ENCODE measurements at regions not wholly inside any gene's neighbourhood (a gene's known extent, or its start where the extent isn't known, plus 50 kb on each side); places are given as distances from the start of the nearest gene placed in this dataset.

- Histone ChIP-seq H3K4me2 (ENCODE audit: low read depth, low read length) (no peak overlapping the region), H2BK5ac (ENCODE audit: low read depth, low read length, poor library complexity, severe bottlenecking) (no peak overlapping the region), H4K8ac (ENCODE audit: low read depth in 2 of 2, low read length in 2 of 2) (no peak overlapping the region), H3K23ac (ENCODE audit: low read depth, low read length) (no peak overlapping the region), H3K9ac (ENCODE audit: low read depth, low read length) (no peak overlapping the region), H2BK20ac (ENCODE audit: low read depth, low read length) (no peak overlapping the region), H2AK5ac (ENCODE audit: low read depth, low read length) (no peak overlapping the region), H3K18ac (ENCODE audit: low read depth, low read length) (no peak overlapping the region), H3K9me1 (ENCODE audit: insufficient read depth, low read length) (no peaks in the 10 kb centered on the region), H4K91ac (ENCODE audit: insufficient read depth, low read depth, low read length) (no peak overlapping the region), H3K79me1 (ENCODE audit: low read depth in 1 of 2, low read length in 2 of 2) (no peaks in the 10 kb centered on the region), H3K27me3 (ENCODE audit: control insufficient read depth, insufficient read depth, low read length) (no peaks in the 10 kb centered on the region), H2AFZ (replicated peaks; ENCODE audit: low read length, poor library complexity) (no peak overlapping the region), H2BK120ac (ENCODE audit: low read depth, low read length) (no peak overlapping the region), H3K56ac (ENCODE audit: extremely low read depth, insufficient read depth, low read length) (no peak overlapping the region), H3K14ac (replicated peaks; ENCODE audit: low read depth, low read length) (no peak overlapping the region), H4K5ac (ENCODE audit: low read depth, low read length) (no peak overlapping the region), H3K27ac (ENCODE audit: insufficient read depth, low read length) (no peak overlapping the region), H3K9me3 (ENCODE audit: control insufficient read depth, insufficient read depth, low read length) (no peaks in the 10 kb centered on the region), H3K4me1 (ENCODE audit: control insufficient read depth, insufficient read depth, low read length) (no peaks in the 10 kb centered on the region), H2AK9ac (replicated peaks; ENCODE audit: low read depth, low read length, poor library complexity) (no peak overlapping the region), H2BK15ac (ENCODE audit: low read depth, low read length) (no peak overlapping the region), H3K4me3 (ENCODE audit: insufficient read depth, low read depth, low read length) (no peak overlapping the region), H3K36me3 (ENCODE audit: control insufficient read depth, insufficient read depth, low read length) (no peaks in the 10 kb centered on the region), H4K20me1 (ENCODE audit: insufficient read depth, low read length) (no peaks in the 10 kb centered on the region), H3K4ac (ENCODE audit: low read depth, low read length) (no peak overlapping the region)
- intact Hi-C loops (cut with micrococcal nuclease) (no loop called here), in situ Hi-C loops (cut with MboI; ENCODE audit: low sequenced_read_pairs) (no loop called here), dilution Hi-C loops (cut with HindIII; ENCODE audit: low sequenced_read_pairs, unreplicated experiment) (no loop called here)
- POLR2A ChIA-PET (ENCODE audit: unreplicated experiment), result no interaction called here
- DNase-seq, result no peak
- no CpG with 5 or more reads among the region's 3 CpGs for WGBS, 2 experiments (ENCODE audit: extremely low coverage in 2 of 2, insufficient read length in 1 of 2)
- TF ChIP-seq NFE2L2 (IDR thresholded peaks at IDR 0.05; ENCODE audit: low read depth, low read length) (no peak), MAZ (IDR thresholded peaks at IDR 0.05; ENCODE audit: borderline replicate concordance, low read depth, low read length) (no peak), FOS (IDR thresholded peaks at IDR 0.05; ENCODE audit: low read depth, low read length) (no peak), CTCF (conservative IDR thresholded peaks at IDR 0.05; ENCODE audit: low read depth, low read length) (no peak), MXI1 (IDR thresholded peaks at IDR 0.05; ENCODE audit: borderline replicate concordance, low read depth, low read length) (no peak), ELK1 (IDR thresholded peaks at IDR 0.05; ENCODE audit: borderline replicate concordance, low read depth, low read length) (no peak), POLR2A (IDR thresholded peaks at IDR 0.05; ENCODE audit: low read depth, low read length) (no peak), USF2 (IDR thresholded peaks at IDR 0.05; ENCODE audit: low read depth, low read length) (no peak), RAD21 (IDR thresholded peaks at IDR 0.05; ENCODE audit: low read length) (no peak), SMC3 (IDR thresholded peaks at IDR 0.05; ENCODE audit: low read depth, low read length) (no peak), RFX5 (IDR thresholded peaks at IDR 0.05; ENCODE audit: low read depth, low read length) (no peak), RCOR1 (IDR thresholded peaks at IDR 0.05; ENCODE audit: insufficient replicate concordance, low read length) (no peak), BHLHE40 (IDR thresholded peaks at IDR 0.05; ENCODE audit: low read depth, low read length) (no peak), CHD1 (IDR thresholded peaks at IDR 0.05; ENCODE audit: low read depth, low read length) (no peak), CEBPB (IDR thresholded peaks at IDR 0.05; ENCODE audit: low read depth, low read length) (no peak), MAFK (IDR thresholded peaks at IDR 0.05; ENCODE audit: low read depth, low read length) (no peak)
- no peak for ATAC-seq (ENCODE audit: low read depth)
- BruUV-seq (replicated peaks), result no TSS peak
- CTCF ChIA-PET, result no interaction called here
Observed at GRCh38 chr11:80846979-80847378, 1406.1 kb upstream of the TENM4 start.
